Activated naive CD8-positive, alpha-beta T cell treated with anti-CD3 and anti-CD28 coated beads, Interleukin-2, amount 50 U/mL, for 24 hours (primary cell): ENCODE measurements at regions not wholly inside any gene's neighbourhood (a gene's known extent, or its start where the extent isn't known, plus 50 kb on each side); places are given as distances from the start of the nearest gene placed in this dataset.

Experiments
- ATAC-seq: fragments of 150-1000 bp; cut with Tn5 transposase; one replicate; pipeline ENCODE4 v1.10.0; 2021
- DNase-seq: peaks from one replicate; pipeline ENCODE4 v3.0.0; 2021
- H3K27ac Mint-ChIP-seq: one replicate; pipeline ENCODE4 v1.8.0; 2021; ENCODE audit warnings: mild to moderate bottlenecking, mixed read lengths
- H3K27me3 Mint-ChIP-seq: one replicate; pipeline ENCODE4 v1.8.0; 2021; ENCODE audit warnings: mixed read lengths
- H3K36me3 Mint-ChIP-seq: one replicate; pipeline ENCODE4 v1.8.0; 2021; ENCODE audit warnings: low read depth, mixed read lengths
- H3K4me1 Mint-ChIP-seq: one replicate; pipeline ENCODE4 v1.8.0; 2021; ENCODE audit warnings: mixed read lengths
- H3K4me3 Mint-ChIP-seq: one replicate; pipeline ENCODE4 v1.8.0; 2021; ENCODE audit warnings: mild to moderate bottlenecking, moderate library complexity, mixed read lengths
- H3K9me3 Mint-ChIP-seq: one replicate; pipeline ENCODE4 v1.8.0; 2021; ENCODE audit warnings: mixed read lengths

DNA sequence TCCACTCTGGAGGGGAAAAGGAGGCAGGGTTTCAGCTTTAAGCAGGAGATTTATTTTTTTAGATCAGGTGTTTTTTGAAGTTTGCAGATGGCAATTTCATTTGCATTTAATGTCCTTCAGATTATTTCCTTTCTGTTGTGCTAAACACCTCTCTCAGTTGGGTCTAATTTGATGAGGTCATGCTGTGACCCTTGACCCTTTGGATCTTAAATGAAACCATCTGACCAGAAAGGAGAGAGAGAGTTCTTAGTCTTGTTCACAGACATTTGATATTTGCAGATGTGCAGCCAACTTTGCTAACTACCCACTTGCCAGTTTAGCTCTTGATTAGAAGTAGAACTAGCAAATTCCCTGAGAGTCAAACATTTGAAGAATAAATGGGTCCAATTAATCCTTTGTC, 101.5 kb upstream of the RAB11FIP2 start:
- no peak for ATAC-seq
- Mint-ChIP-seq H3K27me3 (peaks cover 9% of the 10 kb centered on the region), H3K4me1 (no peaks in the 10 kb centered on the region), H3K36me3 (no peaks in the 10 kb centered on the region), H3K27ac (no peak overlapping the region), H3K4me3 (no peak overlapping the region), H3K9me3 (no peaks in the 10 kb centered on the region)
- no peak for DNase-seq

DNA sequence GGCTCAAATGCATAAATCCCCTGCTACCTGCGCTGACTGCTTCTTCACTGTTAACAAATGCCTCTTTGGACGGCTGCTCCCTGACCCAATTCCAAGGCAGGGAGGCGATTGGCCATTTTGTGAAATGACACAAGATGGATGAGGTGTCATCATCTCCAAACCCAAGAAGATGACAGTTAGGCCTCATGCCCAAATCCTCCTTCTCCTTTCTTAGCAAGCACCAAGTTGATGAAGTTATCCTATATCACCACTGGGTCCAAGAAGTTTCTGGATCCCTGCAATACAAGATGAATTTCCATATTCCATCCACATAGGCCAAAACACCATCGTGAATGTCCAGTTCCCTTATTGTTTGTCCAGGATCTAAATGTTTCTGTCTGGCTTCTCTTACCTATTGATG, 98.5 kb upstream of the RAB11FIP2 start:
- Mint-ChIP-seq H3K27me3 (peaks cover 5% of the 10 kb centered on the region), H3K4me3 (no peak overlapping the region), H3K4me1 (no peaks in the 10 kb centered on the region), H3K36me3 (no peaks in the 10 kb centered on the region), H3K9me3 (no peaks in the 10 kb centered on the region), H3K27ac (no peak overlapping the region)
- ATAC-seq (no peak), DNase-seq (no peak)

- no peak for DNase-seq
- ATAC-seq = no peak
- Mint-ChIP-seq H3K27me3 (peaks cover 9% of the 10 kb centered on the region), H3K4me1 (no peaks in the 10 kb centered on the region), H3K36me3 (no peaks in the 10 kb centered on the region), H3K9me3 (no peaks in the 10 kb centered on the region), H3K27ac (no peak overlapping the region), H3K4me3 (no peak overlapping the region)
Measured at GRCh38 chr10:118141471-118141870, 94.7 kb upstream of the RAB11FIP2 start.

- Mint-ChIP-seq H3K9me3 (peaks cover 4% of the 10 kb centered on the region), H3K36me3 (no peaks in the 10 kb centered on the region), H3K4me3 (no peak overlapping the region), H3K27me3 (peaks cover 10% of the 10 kb centered on the region), H3K4me1 (no peaks in the 10 kb centered on the region), H3K27ac (no peak overlapping the region)
- DNase-seq (no peak), ATAC-seq (no peak)
Measured at GRCh38 chr10:118139321-118139720, 92.6 kb upstream of the RAB11FIP2 start.

DNA sequence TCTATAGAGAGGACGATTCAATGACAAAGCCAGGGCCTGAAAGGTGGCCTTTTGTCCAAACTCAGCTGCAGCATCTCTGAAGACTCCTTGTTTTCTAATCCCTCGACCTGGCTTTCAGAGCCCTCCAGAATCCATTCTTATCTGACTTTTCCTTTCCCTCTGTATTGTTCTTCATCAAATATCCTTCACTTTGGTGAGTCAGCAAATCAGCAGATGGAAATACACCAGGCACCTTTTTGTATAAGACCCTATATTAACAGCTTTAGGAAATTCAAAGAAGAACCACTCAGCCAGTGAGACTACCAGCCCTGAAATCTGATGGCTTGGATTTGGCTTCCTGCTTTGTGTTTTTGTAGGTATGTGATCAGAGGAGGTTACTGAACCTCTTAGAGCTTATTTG, 81.9 kb upstream of the RAB11FIP2 start:
- Mint-ChIP-seq H3K4me3 (no peak overlapping the region), H3K9me3 (peaks cover 6% of the 10 kb centered on the region), H3K27ac (no peak overlapping the region), H3K4me1 (no peaks in the 10 kb centered on the region), H3K36me3 (no peaks in the 10 kb centered on the region), H3K27me3 (peaks cover 20% of the 10 kb centered on the region)
- no peak for DNase-seq
- no peak for ATAC-seq

- H3K27me3 Mint-ChIP-seq = no peaks in the 10 kb centered on the region
- H3K27ac Mint-ChIP-seq = no peak overlapping the region
- no peaks in the 10 kb centered on the region for H3K4me1 Mint-ChIP-seq
- H3K36me3 Mint-ChIP-seq = no peaks in the 10 kb centered on the region
- no peak for DNase-seq
- no peaks in the 10 kb centered on the region for H3K9me3 Mint-ChIP-seq
- ATAC-seq = no peak
- no peak overlapping the region for H3K4me3 Mint-ChIP-seq
Measured at GRCh38 chr10:118118716-118119115, 72.0 kb upstream of the RAB11FIP2 start.

DNA sequence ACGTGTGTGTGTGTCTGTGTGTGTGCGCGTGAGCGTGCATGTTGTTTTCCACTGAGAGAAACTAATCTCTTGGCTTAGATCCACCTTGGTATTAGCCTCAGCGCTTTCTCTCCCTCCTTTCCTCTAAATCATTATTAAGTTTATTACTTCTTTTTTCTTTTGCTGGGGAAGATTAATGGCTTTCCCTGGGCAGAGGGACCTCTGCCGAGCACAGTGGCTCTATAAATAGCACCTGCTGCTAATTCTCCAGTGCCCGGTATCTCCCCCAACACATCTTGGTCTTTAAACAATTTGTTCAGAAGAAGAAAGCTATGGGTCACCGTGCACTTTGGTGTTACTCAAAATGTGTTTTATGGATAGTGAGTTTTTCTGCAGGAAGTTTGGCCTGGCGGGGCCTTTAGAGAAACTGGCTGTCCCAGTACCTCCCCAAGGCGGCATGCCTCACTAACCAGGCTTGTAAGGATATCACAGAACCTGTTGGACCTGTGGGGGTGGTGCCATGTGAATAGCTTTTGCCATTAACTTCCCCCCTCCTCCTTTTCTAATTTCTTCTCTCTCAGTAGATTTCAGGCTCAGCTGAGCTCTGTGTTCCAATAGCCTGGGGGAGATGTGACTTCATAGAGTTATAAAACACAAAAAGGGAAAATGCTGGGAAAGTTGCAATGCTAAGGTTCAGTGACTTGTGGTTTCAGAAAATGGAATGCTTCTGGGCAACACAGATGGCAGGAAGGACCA, 70.1 kb upstream of the RAB11FIP2 start:
- H3K27ac Mint-ChIP-seq = no peak overlapping the region
- no peak for ATAC-seq
- no peaks in the 10 kb centered on the region for H3K27me3 Mint-ChIP-seq

DNA sequence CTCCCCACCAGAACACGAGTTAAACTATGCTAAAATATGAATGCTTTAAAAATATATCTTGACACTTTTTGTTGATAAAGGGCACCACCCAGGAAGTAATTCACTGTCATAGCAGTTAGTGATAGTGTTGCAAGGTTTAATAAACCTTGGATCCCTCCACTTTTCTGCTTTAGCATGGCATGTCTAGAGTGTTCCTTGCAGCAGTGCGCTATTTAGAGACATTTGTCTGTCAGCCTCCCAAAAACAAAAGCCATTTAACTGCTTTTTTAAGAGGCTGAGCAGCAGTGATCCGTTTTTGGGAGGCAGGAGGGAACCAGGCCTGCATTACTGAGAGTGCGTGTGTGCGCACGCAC, 69.6 kb upstream of the RAB11FIP2 start:
- H3K36me3 Mint-ChIP-seq = no peaks in the 10 kb centered on the region
- no peak overlapping the region for H3K4me3 Mint-ChIP-seq
- no peak for ATAC-seq
- H3K9me3 Mint-ChIP-seq = no peaks in the 10 kb centered on the region
- DNase-seq = no peak
- no peaks in the 10 kb centered on the region for H3K27me3 Mint-ChIP-seq
- H3K27ac Mint-ChIP-seq = no peak overlapping the region
- H3K4me1 Mint-ChIP-seq = no peaks in the 10 kb centered on the region

More for the DNA sequence above, 70.1 kb upstream of the RAB11FIP2 start:
- Mint-ChIP-seq H3K4me3 (no peak overlapping the region), H3K4me1 (no peaks in the 10 kb centered on the region), H3K36me3 (no peaks in the 10 kb centered on the region), H3K9me3 (no peaks in the 10 kb centered on the region)
- DNase-seq = no peak

DNA sequence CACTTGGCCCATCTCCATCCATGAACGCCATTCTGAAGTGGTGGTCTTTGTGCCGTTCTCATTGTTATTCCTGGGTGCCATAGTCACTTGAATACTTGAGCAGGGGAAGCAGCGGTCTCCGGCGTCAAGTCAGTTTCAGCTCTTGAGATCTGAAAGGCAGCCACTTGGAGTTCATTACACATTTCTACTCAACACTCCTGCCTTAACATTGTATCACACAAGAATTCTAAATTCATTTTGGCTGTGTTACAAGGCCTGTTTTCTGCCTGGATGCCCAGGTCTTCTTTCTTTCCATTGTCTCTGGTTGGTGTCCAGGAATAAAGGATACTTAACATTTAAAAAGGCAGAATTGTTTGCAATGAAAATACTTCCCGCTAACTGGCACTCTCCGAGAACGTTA, 69.0 kb upstream of the RAB11FIP2 start:
- Mint-ChIP-seq H3K4me3 (no peak overlapping the region), H3K27me3 (no peaks in the 10 kb centered on the region), H3K4me1 (no peaks in the 10 kb centered on the region), H3K9me3 (no peaks in the 10 kb centered on the region), H3K36me3 (no peaks in the 10 kb centered on the region), H3K27ac (no peak overlapping the region)
- no peak for ATAC-seq
- no peak for DNase-seq

- no peak overlapping the region for H3K27ac Mint-ChIP-seq
- ATAC-seq (no peak), DNase-seq (no peak)
- H3K9me3 Mint-ChIP-seq = no peaks in the 10 kb centered on the region
- no peaks in the 10 kb centered on the region for H3K4me1 Mint-ChIP-seq
- no peaks in the 10 kb centered on the region for H3K27me3 Mint-ChIP-seq
- H3K36me3 Mint-ChIP-seq = no peaks in the 10 kb centered on the region
- no peak overlapping the region for H3K4me3 Mint-ChIP-seq
Measured at GRCh38 chr10:118114992-118115391, 68.3 kb upstream of the RAB11FIP2 start.

GRCh38 chr10:118112543-118113125, 65.9 kb upstream of the RAB11FIP2 start:
- no peak overlapping the region for H3K27ac Mint-ChIP-seq
- no peak overlapping the region for H3K4me3 Mint-ChIP-seq
- H3K4me1 Mint-ChIP-seq = no peaks in the 10 kb centered on the region
- no peaks in the 10 kb centered on the region for H3K36me3 Mint-ChIP-seq
- no peaks in the 10 kb centered on the region for H3K9me3 Mint-ChIP-seq
- ATAC-seq (no peak), DNase-seq (no peak)
- peaks cover 5% of the 10 kb centered on the region for H3K27me3 Mint-ChIP-seq

DNA sequence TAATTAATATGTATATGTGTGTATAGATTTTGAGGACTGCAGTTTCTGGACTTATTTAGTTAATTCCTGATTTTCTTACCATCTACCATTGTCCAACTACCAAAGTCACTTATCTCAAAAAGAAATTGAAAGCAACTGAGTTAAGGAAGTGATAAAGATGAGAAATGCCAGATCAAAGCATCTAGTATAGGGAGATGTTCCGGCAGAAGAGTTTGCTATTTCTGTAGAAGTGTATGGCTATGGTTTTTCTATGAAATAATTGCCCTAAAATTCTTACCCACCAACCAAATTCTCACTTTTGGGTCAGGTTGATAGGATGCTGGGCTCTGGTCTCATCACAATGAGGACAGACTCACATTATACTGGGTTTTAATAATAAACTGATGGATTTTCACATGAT, 64.0 kb upstream of the RAB11FIP2 start:
- Mint-ChIP-seq H3K27ac (no peak overlapping the region), H3K9me3 (no peaks in the 10 kb centered on the region), H3K36me3 (no peaks in the 10 kb centered on the region), H3K27me3 (peaks cover 7% of the 10 kb centered on the region), H3K4me3 (no peak overlapping the region), H3K4me1 (no peaks in the 10 kb centered on the region)
- ATAC-seq = no peak
- no peak for DNase-seq

DNA sequence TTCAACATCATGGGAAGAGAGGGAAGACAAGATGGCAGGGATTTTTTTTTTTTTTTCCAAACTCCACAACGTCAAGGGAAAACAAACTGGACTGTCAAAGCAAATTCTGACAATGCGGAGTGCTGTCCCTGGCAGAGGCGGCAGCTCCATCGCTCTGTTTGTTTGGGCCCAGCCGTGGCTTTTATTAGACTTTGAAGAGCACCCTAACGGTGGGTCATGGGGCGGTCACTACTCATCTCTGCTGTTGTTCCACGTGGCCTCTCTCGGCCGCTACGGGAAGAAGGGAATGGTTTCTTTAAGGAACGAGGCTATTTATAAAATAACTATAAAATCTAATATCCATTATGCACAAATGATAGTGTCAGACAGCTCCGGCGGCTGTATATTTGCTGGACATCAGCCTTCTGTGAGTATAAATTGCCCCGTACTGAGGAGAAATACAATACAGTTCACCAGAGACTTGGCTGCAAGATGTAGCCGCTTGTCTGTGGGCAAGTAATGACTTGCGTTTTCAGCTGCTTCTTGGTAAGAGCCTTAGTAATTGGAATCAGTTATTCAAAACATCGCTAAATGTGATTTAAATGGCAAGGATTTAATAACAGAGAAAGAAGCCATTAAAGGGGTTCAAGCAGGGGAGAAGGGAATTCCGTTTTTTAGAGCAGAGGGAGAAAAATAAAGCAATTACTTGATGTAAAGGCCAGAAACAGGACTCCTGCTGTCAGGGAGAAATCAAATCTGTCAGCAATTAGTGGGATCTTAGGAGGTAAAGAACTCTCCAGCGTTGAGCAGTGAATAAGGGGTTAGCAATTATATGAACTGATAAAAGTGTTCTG, 61.7 kb upstream of the RAB11FIP2 start:
- no peak for DNase-seq
- H3K4me1 Mint-ChIP-seq = no peaks in the 10 kb centered on the region
- peaks cover 7% of the 10 kb centered on the region for H3K27me3 Mint-ChIP-seq
- no peak for ATAC-seq
- no peaks in the 10 kb centered on the region for H3K9me3 Mint-ChIP-seq
- H3K27ac Mint-ChIP-seq = no peak overlapping the region
- H3K36me3 Mint-ChIP-seq = no peaks in the 10 kb centered on the region
- H3K4me3 Mint-ChIP-seq = no peak overlapping the region

DNA sequence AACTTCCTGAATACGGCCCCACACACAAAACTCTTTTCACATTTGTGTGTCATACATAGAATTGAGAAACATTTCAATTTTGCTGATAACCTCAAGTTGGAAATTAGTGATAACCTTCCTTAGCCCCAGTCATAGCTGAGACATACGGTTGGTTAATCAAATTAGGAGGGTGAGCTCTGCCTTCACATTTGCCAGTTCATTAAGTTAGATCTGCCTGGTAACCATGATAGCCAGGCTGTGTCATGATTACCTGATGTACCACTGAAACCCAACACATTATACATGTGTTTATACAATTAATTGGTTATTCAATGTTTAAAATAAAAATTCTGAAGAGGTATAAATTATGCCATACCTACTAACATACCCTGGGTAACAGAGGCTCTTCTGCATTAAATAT, 60.8 kb upstream of the RAB11FIP2 start:
- Mint-ChIP-seq H3K4me1 (no peaks in the 10 kb centered on the region), H3K27ac (no peak overlapping the region), H3K36me3 (no peaks in the 10 kb centered on the region), H3K4me3 (no peak overlapping the region), H3K27me3 (peaks cover 7% of the 10 kb centered on the region), H3K9me3 (no peaks in the 10 kb centered on the region)
- no peak for ATAC-seq
- no peak for DNase-seq

DNA sequence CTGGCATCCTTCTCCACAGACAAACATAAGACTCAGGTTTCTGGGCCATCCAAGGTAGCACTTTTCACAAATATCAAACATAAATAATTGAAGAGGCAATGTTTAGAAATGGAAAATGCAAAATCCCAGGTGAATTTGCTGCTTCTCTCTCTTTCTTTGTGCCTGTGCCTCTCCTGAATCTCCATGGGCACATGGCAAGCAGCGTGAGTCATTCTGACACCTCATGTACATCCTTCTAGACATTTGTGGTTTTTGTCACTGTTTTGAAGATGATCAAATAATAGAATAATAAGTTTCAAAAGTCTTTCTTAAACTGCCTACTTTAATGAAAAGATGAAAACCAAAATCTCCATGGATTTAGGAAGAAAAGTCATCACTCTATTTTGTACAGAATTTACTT, 60.3 kb upstream of the RAB11FIP2 start:
- H3K27me3 Mint-ChIP-seq = peaks cover 7% of the 10 kb centered on the region
- DNase-seq (no peak), ATAC-seq (no peak)
- no peaks in the 10 kb centered on the region for H3K4me1 Mint-ChIP-seq
- no peaks in the 10 kb centered on the region for H3K36me3 Mint-ChIP-seq
- H3K4me3 Mint-ChIP-seq = no peak overlapping the region
- no peak overlapping the region for H3K27ac Mint-ChIP-seq
- no peaks in the 10 kb centered on the region for H3K9me3 Mint-ChIP-seq
